NB4 (cell line): ENCODE measurements at regions not wholly inside any gene's neighbourhood (a gene's known extent, or its start where the extent isn't known, plus 50 kb on each side); places are given as distances from the start of the nearest gene placed in this dataset.

Experiments used
- DNase-seq: peaks from one replicate; pipeline ENCODE4 v3.0.0; 2010; ENCODE audit warnings: low read depth
- H3K4me3 ChIP-seq: one replicate; pipeline ENCODE4 v1.5.1; 2011; ENCODE audit warnings: mild to moderate bottlenecking, low read depth, low read length, moderate library complexity
- MYC ChIP-seq: IDR thresholded peaks from 2 replicates; pipeline ENCODE4 v1.6.1; 2011; ENCODE audit warnings: low read depth, low read length
- POLR2A ChIP-seq: IDR thresholded peaks from 2 replicates; pipeline ENCODE4 v1.6.1; 2011; ENCODE audit warnings: mild to moderate bottlenecking; ENCODE audit not compliant: insufficient read length; ENCODE audit errors: extremely low read depth
- TF ChIP-seq, protein P1 (sequence below): IDR thresholded peaks from one replicate; pipeline ENCODE4 v1.5.1; 2012; ENCODE audit warnings: low read depth, low read length
- TF ChIP-seq, protein P2 (sequence below): IDR thresholded peaks from 2 replicates; pipeline ENCODE4 v1.6.1; 2011; ENCODE audit warnings: low read depth, low read length

DNA sequence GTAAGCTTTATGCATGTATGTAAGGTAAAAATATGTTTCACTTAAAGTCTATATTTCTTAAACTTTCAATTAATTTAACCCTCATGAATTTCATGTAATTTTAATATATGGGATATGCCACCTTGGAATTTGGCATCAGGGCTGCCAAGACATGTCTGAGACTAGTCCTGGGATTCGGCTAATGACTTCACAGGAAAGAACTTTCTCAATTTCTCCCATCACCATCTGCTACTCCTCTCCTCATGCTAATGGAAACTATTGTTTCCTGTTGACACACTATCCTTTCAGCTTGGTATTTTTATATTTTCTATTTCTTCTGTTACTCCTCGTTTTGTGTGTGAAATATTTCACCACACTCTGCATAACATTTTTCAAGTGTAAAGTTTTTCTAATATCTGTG, 205.9 kb downstream of the ARL4A start:
- TF ChIP-seq POLR2A: no peak
- TF ChIP-seq, protein P1, sequence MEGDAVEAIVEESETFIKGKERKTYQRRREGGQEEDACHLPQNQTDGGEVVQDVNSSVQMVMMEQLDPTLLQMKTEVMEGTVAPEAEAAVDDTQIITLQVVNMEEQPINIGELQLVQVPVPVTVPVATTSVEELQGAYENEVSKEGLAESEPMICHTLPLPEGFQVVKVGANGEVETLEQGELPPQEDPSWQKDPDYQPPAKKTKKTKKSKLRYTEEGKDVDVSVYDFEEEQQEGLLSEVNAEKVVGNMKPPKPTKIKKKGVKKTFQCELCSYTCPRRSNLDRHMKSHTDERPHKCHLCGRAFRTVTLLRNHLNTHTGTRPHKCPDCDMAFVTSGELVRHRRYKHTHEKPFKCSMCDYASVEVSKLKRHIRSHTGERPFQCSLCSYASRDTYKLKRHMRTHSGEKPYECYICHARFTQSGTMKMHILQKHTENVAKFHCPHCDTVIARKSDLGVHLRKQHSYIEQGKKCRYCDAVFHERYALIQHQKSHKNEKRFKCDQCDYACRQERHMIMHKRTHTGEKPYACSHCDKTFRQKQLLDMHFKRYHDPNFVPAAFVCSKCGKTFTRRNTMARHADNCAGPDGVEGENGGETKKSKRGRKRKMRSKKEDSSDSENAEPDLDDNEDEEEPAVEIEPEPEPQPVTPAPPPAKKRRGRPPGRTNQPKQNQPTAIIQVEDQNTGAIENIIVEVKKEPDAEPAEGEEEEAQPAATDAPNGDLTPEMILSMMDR: no peak
- TF ChIP-seq, protein P2, sequence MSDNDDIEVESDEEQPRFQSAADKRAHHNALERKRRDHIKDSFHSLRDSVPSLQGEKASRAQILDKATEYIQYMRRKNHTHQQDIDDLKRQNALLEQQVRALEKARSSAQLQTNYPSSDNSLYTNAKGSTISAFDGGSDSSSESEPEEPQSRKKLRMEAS: no peak
- no peak for TF ChIP-seq MYC
- no peak for DNase-seq
- H3K4me3 ChIP-seq: no peak overlapping the region

DNA sequence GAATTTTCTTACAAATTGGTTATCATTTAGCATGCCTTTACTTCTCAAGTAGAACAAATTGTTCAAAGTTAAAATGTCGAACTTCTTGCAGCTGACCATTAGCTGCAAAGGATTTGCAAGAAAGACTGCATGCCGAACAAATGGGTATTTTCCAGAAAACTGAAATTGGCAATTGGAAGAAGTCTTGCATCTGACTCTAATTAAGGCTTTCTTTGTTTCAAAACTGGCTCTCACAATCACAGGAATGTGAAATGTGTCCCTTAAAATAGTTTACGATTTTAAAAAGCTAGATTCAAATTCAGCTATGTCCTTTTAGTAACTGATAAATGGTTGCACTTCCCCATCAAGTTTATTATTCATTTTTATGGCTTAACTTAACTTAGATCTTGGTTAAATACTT, 207.9 kb downstream of the ARL4A start:
- no peak for TF ChIP-seq MYC
- TF ChIP-seq, protein P2: no peak
- no peak for TF ChIP-seq POLR2A
- TF ChIP-seq, protein P1: no peak
- no peak overlapping the region for H3K4me3 ChIP-seq
- no peak for DNase-seq

- TF ChIP-seq POLR2A (no peak), MYC (no peak)
- TF ChIP-seq, protein P1: no peak
- TF ChIP-seq, protein P2: no peak
- no peak overlapping the region for H3K4me3 ChIP-seq
- DNase-seq: peak; percentile 29
Observed at GRCh38 chr7:12896316-12896715, 208.9 kb downstream of the ARL4A start.

GRCh38 chr7:12898004-12898403, 210.6 kb downstream of the ARL4A start:
- peak; percentile 11 for DNase-seq
- no peak overlapping the region for H3K4me3 ChIP-seq
- TF ChIP-seq, protein P2: no peak

DNA sequence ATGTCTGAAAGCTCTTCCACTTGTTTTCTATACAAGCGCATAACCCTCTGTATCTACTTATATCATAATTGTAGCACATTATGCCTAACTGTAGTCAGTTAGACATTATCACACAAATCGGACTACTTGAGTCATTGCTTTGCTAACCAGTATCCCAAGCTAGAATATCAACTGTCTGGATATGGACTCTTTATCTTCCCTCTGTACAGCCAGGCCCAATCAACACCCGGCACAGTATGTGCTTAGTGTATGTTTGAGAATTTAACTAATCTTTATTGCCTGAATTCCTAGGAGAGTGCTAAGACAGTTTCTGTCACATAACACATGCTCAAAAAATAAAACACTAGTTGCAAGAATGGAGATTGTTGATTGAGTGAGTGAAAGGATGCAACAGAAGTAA, 211.2 kb downstream of the ARL4A start:
- DNase-seq: no peak
- H3K4me3 ChIP-seq: no peak overlapping the region
- TF ChIP-seq POLR2A: no peak
- TF ChIP-seq, protein P1: no peak
- TF ChIP-seq, protein P2: no peak
- no peak for TF ChIP-seq MYC

DNA sequence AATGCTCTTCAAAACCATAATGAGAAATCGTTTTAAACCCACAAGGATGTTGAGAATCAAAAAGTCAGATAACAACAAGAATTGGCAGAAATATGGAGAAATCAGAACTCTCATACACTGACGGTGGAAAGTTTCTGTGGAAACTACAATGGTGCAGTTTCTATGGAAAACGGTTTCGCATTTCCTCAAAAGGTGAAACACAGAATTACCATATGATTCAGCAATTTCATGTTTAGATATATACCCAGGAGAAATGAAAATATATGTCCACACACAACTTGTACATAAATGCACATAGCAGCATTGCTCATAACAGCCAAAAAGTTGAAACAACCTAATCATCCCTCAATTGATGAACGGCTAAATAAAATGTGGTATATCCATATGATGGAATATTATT, 218.2 kb downstream of the ARL4A start:
- H3K4me3 ChIP-seq: no peak overlapping the region
- no peak for DNase-seq
- TF ChIP-seq POLR2A (no peak), MYC (no peak)
- TF ChIP-seq, protein P1: no peak
- TF ChIP-seq, protein P2: no peak
